ENCODE measurements at regions not wholly inside any gene's neighbourhood (a gene's known extent, or its start where the extent isn't known, plus 50 kb on each side); places are given as distances from the start of the nearest gene placed in this dataset.

GRCh38 chrX:42054256-42054655, 130.9 kb upstream of the CASK start:
- POLR2A ChIA-PET: no interaction called here
- CTCF ChIA-PET: interaction anchor here (0.6 to 1.2 kb wide), 2 partner anchors 30 to 68 kb away, joined by 3 read pairs; no protein-coding TSS in a partner anchor
- no peak for DNase-seq (ENCODE audit: low read depth)

DNA sequence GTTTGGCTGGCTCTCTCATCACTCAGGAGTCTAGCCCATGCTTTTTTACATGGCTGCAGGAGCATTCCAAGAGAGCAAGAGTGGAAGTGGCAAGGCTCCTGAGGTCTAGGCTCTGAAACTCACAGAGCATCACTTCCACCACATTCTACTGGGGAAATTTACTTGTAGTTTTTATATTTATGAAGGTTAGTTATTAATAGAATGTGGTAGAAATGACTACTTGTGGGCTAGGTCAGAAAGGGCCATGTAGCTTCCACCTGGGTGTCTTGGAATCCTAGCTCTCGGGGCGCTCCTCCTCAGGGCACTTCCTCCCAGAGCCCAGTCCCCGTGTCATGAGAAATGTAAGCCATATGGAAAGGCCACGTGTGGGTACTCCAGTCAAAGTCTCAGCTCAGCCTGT, 127.0 kb upstream of the CASK start:
- H3K27me3 ChIP-seq (ENCODE audit: control insufficient read depth, insufficient read depth, low read length): no peaks in the 10 kb centered on the region
- no peak for TF ChIP-seq CTCF (IDR thresholded peaks at IDR 0.05; ENCODE audit: insufficient read depth, low read depth, low read length)
- ChIA-PET CTCF (no interaction called here), POLR2A (no interaction called here)
- DNase-seq (ENCODE audit: low read depth): no peak
- no peak overlapping the region for H3K4me3 ChIP-seq (ENCODE audit: low read depth, low read length)
- no peaks in the 10 kb centered on the region for H3K36me3 ChIP-seq (ENCODE audit: control insufficient read depth, insufficient read depth, low read length)

More at GRCh38 chrX:42054256-42054655, 130.9 kb upstream of the CASK start:
- Histone ChIP-seq H3K36me3 (ENCODE audit: control insufficient read depth, insufficient read depth, low read length) (no peaks in the 10 kb centered on the region), H3K27me3 (ENCODE audit: control insufficient read depth, insufficient read depth, low read length) (no peaks in the 10 kb centered on the region), H3K4me3 (ENCODE audit: low read depth, low read length) (no peak overlapping the region)
- no peak for TF ChIP-seq CTCF (IDR thresholded peaks at IDR 0.05; ENCODE audit: insufficient read depth, low read depth, low read length)

GRCh38 chrX:42047886-42048285, 124.5 kb upstream of the CASK start:
- ChIA-PET POLR2A (no interaction called here), CTCF (no interaction called here)
- DNase-seq (ENCODE audit: low read depth): no peak
- Histone ChIP-seq H3K27me3 (ENCODE audit: control insufficient read depth, insufficient read depth, low read length) (no peaks in the 10 kb centered on the region), H3K36me3 (ENCODE audit: control insufficient read depth, insufficient read depth, low read length) (no peaks in the 10 kb centered on the region), H3K4me3 (ENCODE audit: low read depth, low read length) (no peak overlapping the region)
- no peak for TF ChIP-seq CTCF (IDR thresholded peaks at IDR 0.05; ENCODE audit: insufficient read depth, low read depth, low read length)

DNA sequence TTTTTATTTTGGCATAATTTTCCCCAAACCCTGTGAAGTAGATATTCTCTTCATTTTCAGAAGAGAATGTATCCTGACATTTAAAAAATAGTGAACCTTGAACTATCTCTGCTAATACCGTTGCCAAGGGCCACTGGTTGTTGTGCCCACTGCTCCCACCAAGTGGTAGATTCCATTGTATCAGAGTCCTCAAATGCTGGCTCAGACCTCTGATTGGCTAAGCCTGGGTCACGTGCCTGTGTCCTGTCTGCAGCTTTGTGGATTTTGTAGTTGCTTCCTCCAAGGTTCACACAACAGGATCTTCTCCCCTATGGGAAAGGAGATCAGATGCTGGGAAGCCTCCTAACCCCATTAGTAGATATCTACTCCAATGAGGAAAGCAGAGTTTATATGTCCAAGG, 104.8 kb upstream of the CASK start:
- DNase-seq (ENCODE audit: low read depth): no peak
- ChIA-PET POLR2A (no interaction called here), CTCF (no interaction called here)
- Histone ChIP-seq H3K27me3 (ENCODE audit: control insufficient read depth, insufficient read depth, low read length) (no peaks in the 10 kb centered on the region), H3K36me3 (ENCODE audit: control insufficient read depth, insufficient read depth, low read length) (no peaks in the 10 kb centered on the region), H3K4me3 (ENCODE audit: low read depth, low read length) (no peak overlapping the region)
- no peak for TF ChIP-seq CTCF (IDR thresholded peaks at IDR 0.05; ENCODE audit: insufficient read depth, low read depth, low read length)

- Histone ChIP-seq H3K36me3 (ENCODE audit: control insufficient read depth, insufficient read depth, low read length) (no peaks in the 10 kb centered on the region), H3K27me3 (ENCODE audit: control insufficient read depth, insufficient read depth, low read length) (no peaks in the 10 kb centered on the region), H3K4me3 (ENCODE audit: low read depth, low read length) (no peak overlapping the region)
- POLR2A ChIA-PET: no interaction called here
- no peak for DNase-seq (ENCODE audit: low read depth)
- TF ChIP-seq CTCF (IDR thresholded peaks at IDR 0.05; ENCODE audit: insufficient read depth, low read depth, low read length): no peak
- CTCF ChIA-PET: no interaction called here
Observed at GRCh38 chrX:42027367-42028000, 104.1 kb upstream of the CASK start.

Measured in BJ (cell line).